NCI-H526 treated with DMSO at 0.1 percent for 48 hours (cell line): ENCODE measurements at regions not wholly inside any gene's neighbourhood (a gene's known extent, or its start where the extent isn't known, plus 50 kb on each side); places are given as distances from the start of the nearest gene placed in this dataset.

Source experiments
- DNase-seq: peaks from one replicate; lab custom pipeline; 2025; lab: John Stamatoyannopoulos, UW

- DNase-seq: no peak
These were observed 63.2 kb upstream of the SLC4A4 start for GRCh38 chr4:71275570-71275969.

GRCh38 chr4:71277353-71277752 lies 61.5 kb upstream of the SLC4A4 start:
- no peak for DNase-seq

- no peak for DNase-seq
These were observed 55.1 kb upstream of the SLC4A4 start for GRCh38 chr4:71283642-71284257.

- no peak for DNase-seq
These were observed 51.5 kb upstream of the SLC4A4 start for GRCh38 chr4:71287305-71287704.

GRCh38 chr4:71288875-71289274 lies 49.9 kb upstream of the SLC4A4 start:
- DNase-seq: no peak
